ENCODE measurements at regions not wholly inside any gene's neighbourhood (a gene's known extent, or its start where the extent isn't known, plus 50 kb on each side); places are given as distances from the start of the nearest gene placed in this dataset.

- H3K27ac ChIP-seq (ENCODE audit: control insufficient read depth, insufficient read depth, low read length) = no peak overlapping the region
- no peak overlapping the region for H3K4me2 ChIP-seq (ENCODE audit: control insufficient read depth, extremely low read depth, insufficient read depth, low read depth, low read length)
- no peak overlapping the region for H3K4me3 ChIP-seq (ENCODE audit: control insufficient read depth in 2 of 3, extremely low read depth in 1 of 3, insufficient read depth in 2 of 3, low read depth in 1 of 3, low read length in 3 of 3)
- H3K79me2 ChIP-seq (ENCODE audit: control insufficient read depth, insufficient read depth, low read length) = no peaks in the 10 kb centered on the region
- no peak for DNase-seq (ENCODE audit: low read depth, low spot score)
- no peak for TF ChIP-seq CTCF (optimal IDR thresholded peaks at IDR 0.05 in 1 of 3, IDR thresholded peaks at IDR 0.05 in 1 of 3, conservative IDR thresholded peaks at IDR 0.05 in 1 of 3; ENCODE audit: extremely low read depth in 1 of 3, insufficient read depth in 2 of 3, low read length in 3 of 3)
- no peak for TF ChIP-seq EZH2 (IDR thresholded peaks at IDR 0.05; ENCODE audit: low read length)
- H4K20me1 ChIP-seq (ENCODE audit: control insufficient read depth, extremely low read depth, insufficient read depth, low read length) = no peaks in the 10 kb centered on the region
- H3K36me3 ChIP-seq (ENCODE audit: control insufficient read depth in 2 of 2, extremely low read depth in 1 of 2, insufficient read depth in 2 of 2, low read length in 2 of 2) = no peaks in the 10 kb centered on the region
- no peak for FAIRE-seq
- no peak overlapping the region for H2AFZ ChIP-seq (ENCODE audit: control insufficient read depth, low read length)
- dilution Hi-C loops (cut with MboI; ENCODE audit: extremely low pct_ligation_motif_present, low sequenced_read_pairs) = no loop called here
- H3K9ac ChIP-seq (ENCODE audit: control insufficient read depth, extremely low read depth, insufficient read depth, low read length) = no peak overlapping the region
- no peaks in the 10 kb centered on the region for H3K9me3 ChIP-seq (ENCODE audit: control insufficient read depth, low read depth, low read length)
- peaks cover 36% of the 10 kb centered on the region for H3K4me1 ChIP-seq (ENCODE audit: control insufficient read depth, extremely low read depth, insufficient read depth, low read length)
- H3K9me1 ChIP-seq (ENCODE audit: control insufficient read depth, extremely low read depth, insufficient read depth, low read length) = no peaks in the 10 kb centered on the region
- H3K27me3 ChIP-seq (ENCODE audit: control insufficient read depth, extremely low read depth, insufficient read depth, low read length) = no peaks in the 10 kb centered on the region
Measured at GRCh38 chrX:110413727-110414124, 55.1 kb downstream of the RTL9 start.

- no peaks in the 10 kb centered on the region for H3K9me3 ChIP-seq (ENCODE audit: control insufficient read depth, low read depth, low read length)
- H3K9me1 ChIP-seq (ENCODE audit: control insufficient read depth, extremely low read depth, insufficient read depth, low read length) = no peaks in the 10 kb centered on the region
- H3K4me3 ChIP-seq (ENCODE audit: control insufficient read depth in 2 of 3, extremely low read depth in 1 of 3, insufficient read depth in 2 of 3, low read depth in 1 of 3, low read length in 3 of 3) = no peak overlapping the region
- DNase-seq (ENCODE audit: low read depth, low spot score) = no peak
- H3K27ac ChIP-seq (ENCODE audit: control insufficient read depth, insufficient read depth, low read length) = no peak overlapping the region
- H3K4me2 ChIP-seq (ENCODE audit: control insufficient read depth, extremely low read depth, insufficient read depth, low read depth, low read length) = no peak overlapping the region
- H3K27me3 ChIP-seq (ENCODE audit: control insufficient read depth, extremely low read depth, insufficient read depth, low read length) = no peaks in the 10 kb centered on the region
- H3K36me3 ChIP-seq (ENCODE audit: control insufficient read depth in 2 of 2, extremely low read depth in 1 of 2, insufficient read depth in 2 of 2, low read length in 2 of 2) = no peaks in the 10 kb centered on the region
- no peak overlapping the region for H2AFZ ChIP-seq (ENCODE audit: control insufficient read depth, low read length)
- H4K20me1 ChIP-seq (ENCODE audit: control insufficient read depth, extremely low read depth, insufficient read depth, low read length) = no peaks in the 10 kb centered on the region
- H3K4me1 ChIP-seq (ENCODE audit: control insufficient read depth, extremely low read depth, insufficient read depth, low read length) = peaks cover 38% of the 10 kb centered on the region
- FAIRE-seq = no peak
- H3K79me2 ChIP-seq (ENCODE audit: control insufficient read depth, insufficient read depth, low read length) = no peaks in the 10 kb centered on the region
- TF ChIP-seq EZH2 (IDR thresholded peaks at IDR 0.05; ENCODE audit: low read length) (no peak), CTCF (optimal IDR thresholded peaks at IDR 0.05 in 1 of 3, IDR thresholded peaks at IDR 0.05 in 1 of 3, conservative IDR thresholded peaks at IDR 0.05 in 1 of 3; ENCODE audit: extremely low read depth in 1 of 3, insufficient read depth in 2 of 3, low read length in 3 of 3) (no peak)
- dilution Hi-C loops (cut with MboI; ENCODE audit: extremely low pct_ligation_motif_present, low sequenced_read_pairs) = no loop called here
- H3K9ac ChIP-seq (ENCODE audit: control insufficient read depth, extremely low read depth, insufficient read depth, low read length) = no peak overlapping the region
Measured at GRCh38 chrX:110414273-110414672, 55.6 kb downstream of the RTL9 start.

All from keratinocyte (primary cell).